ENCODE measurements at regions not wholly inside any gene's neighbourhood (a gene's known extent, or its start where the extent isn't known, plus 50 kb on each side); places are given as distances from the start of the nearest gene placed in this dataset.
"Not testable (repeated sequence)": the region's sequence is repeated elsewhere in the genome, so short reads cannot be mapped to it uniquely, and the experiment has no call there.

DNA sequence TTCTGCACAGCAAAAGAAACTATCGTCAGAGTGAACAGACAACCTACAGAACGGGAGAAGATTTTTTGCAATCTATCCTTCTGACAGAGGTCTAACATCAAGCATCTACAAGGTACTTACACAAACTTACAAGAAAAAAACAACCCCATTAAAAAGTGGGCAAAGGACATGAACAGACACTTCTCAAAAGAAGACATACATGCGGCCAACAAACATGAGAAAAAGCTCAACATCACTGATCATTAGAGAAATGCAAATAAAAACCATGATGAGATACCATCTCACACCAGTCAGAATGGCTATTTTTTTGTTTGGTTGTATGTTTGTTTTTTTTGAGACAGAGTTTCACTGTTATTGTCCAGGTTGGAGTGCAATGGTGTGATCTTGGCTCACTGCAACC, 131.5 kb upstream of the MED13 start:
- H3K36me3 ChIP-seq (replicated peaks; ENCODE audit: insufficient read depth, low read length); H3K4me2 ChIP-seq (ENCODE audit: low read depth, low read length); H2AFZ ChIP-seq (ENCODE audit: low read length); H3K79me2 ChIP-seq (ENCODE audit: low read length); H3K9me2 ChIP-seq (replicated peaks; ENCODE audit: insufficient read depth, low read length); H4K20me1 ChIP-seq (ENCODE audit: insufficient read depth, low read length); H3K9ac ChIP-seq (ENCODE audit: low read length); H3F3A ChIP-seq (ENCODE audit: insufficient read depth, low read length); H3K9me3 ChIP-seq (replicated peaks; ENCODE audit: insufficient read depth, low read length); H3K27ac ChIP-seq (ENCODE audit: low read length); H3K27me3 ChIP-seq (replicated peaks; ENCODE audit: insufficient read depth, low read length); H3K4me3 ChIP-seq (ENCODE audit: low read length); DNase-seq; H3K4me1 ChIP-seq (ENCODE audit: low read length): not testable (repeated sequence)

GRCh38 chr17:62194401-62194800, 129.3 kb upstream of the MED13 start:
- H3K36me3 ChIP-seq (replicated peaks; ENCODE audit: insufficient read depth, low read length), result no peaks in the 10 kb centered on the region
- H3K4me2 ChIP-seq (ENCODE audit: low read depth, low read length), result no peak overlapping the region
- no peaks in the 10 kb centered on the region for H3K79me2 ChIP-seq (ENCODE audit: low read length)
- no peak overlapping the region for H3K9ac ChIP-seq (ENCODE audit: low read length)
- no peak for DNase-seq
- H3K9me3 ChIP-seq (replicated peaks; ENCODE audit: insufficient read depth, low read length), result no peaks in the 10 kb centered on the region
- H2AFZ ChIP-seq (ENCODE audit: low read length), result no peak overlapping the region
- no peaks in the 10 kb centered on the region for H3K4me1 ChIP-seq (ENCODE audit: low read length)
- H3K27ac ChIP-seq (ENCODE audit: low read length), result no peak overlapping the region
- no peak overlapping the region for H3K4me3 ChIP-seq (ENCODE audit: low read length)
- no peak for TF ChIP-seq EZH2 (optimal IDR thresholded peaks at IDR 0.05; ENCODE audit: low read depth, low read length)
- TF ChIP-seq, protein P1, sequence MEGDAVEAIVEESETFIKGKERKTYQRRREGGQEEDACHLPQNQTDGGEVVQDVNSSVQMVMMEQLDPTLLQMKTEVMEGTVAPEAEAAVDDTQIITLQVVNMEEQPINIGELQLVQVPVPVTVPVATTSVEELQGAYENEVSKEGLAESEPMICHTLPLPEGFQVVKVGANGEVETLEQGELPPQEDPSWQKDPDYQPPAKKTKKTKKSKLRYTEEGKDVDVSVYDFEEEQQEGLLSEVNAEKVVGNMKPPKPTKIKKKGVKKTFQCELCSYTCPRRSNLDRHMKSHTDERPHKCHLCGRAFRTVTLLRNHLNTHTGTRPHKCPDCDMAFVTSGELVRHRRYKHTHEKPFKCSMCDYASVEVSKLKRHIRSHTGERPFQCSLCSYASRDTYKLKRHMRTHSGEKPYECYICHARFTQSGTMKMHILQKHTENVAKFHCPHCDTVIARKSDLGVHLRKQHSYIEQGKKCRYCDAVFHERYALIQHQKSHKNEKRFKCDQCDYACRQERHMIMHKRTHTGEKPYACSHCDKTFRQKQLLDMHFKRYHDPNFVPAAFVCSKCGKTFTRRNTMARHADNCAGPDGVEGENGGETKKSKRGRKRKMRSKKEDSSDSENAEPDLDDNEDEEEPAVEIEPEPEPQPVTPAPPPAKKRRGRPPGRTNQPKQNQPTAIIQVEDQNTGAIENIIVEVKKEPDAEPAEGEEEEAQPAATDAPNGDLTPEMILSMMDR (IDR thresholded peaks at IDR 0.05; ENCODE audit: low read length), result no peak
- no peak for TF ChIP-seq EZH2phosphoT487 (IDR thresholded peaks at IDR 0.05; ENCODE audit: low read length)
- H3F3A ChIP-seq (ENCODE audit: insufficient read depth, low read length), result no peaks in the 10 kb centered on the region
- no peaks in the 10 kb centered on the region for H4K20me1 ChIP-seq (ENCODE audit: insufficient read depth, low read length)
- H3K27me3 ChIP-seq (replicated peaks; ENCODE audit: insufficient read depth, low read length), result no peaks in the 10 kb centered on the region
- H3K9me2 ChIP-seq (replicated peaks; ENCODE audit: insufficient read depth, low read length), result no peaks in the 10 kb centered on the region

DNA sequence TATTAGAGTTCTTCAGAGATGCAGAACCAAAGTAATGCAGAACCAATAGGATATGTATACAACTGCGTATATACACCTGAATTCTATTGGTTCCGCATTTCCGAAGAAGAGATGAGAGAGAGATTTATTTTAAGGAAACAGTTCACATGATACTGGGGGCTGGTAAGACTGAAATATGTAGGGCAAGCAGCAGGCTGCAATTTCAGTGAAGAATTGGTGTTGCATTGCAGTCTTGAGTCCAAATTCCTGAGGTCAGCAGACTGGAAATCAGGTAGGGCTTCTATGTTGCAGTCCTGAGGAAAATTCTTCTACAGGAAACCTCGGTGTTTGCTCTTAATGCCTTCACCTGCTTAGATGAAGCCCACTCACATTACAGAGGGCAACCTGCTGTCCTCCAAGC, 128.2 kb upstream of the MED13 start:
- H3F3A ChIP-seq (ENCODE audit: insufficient read depth, low read length), result no peaks in the 10 kb centered on the region
- no peaks in the 10 kb centered on the region for H4K20me1 ChIP-seq (ENCODE audit: insufficient read depth, low read length)
- TF ChIP-seq, protein P1 (IDR thresholded peaks at IDR 0.05; ENCODE audit: low read length), result no peak
- no peak for TF ChIP-seq EZH2 (optimal IDR thresholded peaks at IDR 0.05; ENCODE audit: low read depth, low read length)
- no peak for TF ChIP-seq EZH2phosphoT487 (IDR thresholded peaks at IDR 0.05; ENCODE audit: low read length)
- no peaks in the 10 kb centered on the region for H3K4me1 ChIP-seq (ENCODE audit: low read length)
- H3K9ac ChIP-seq (ENCODE audit: low read length), result no peak overlapping the region
- no peak overlapping the region for H3K4me2 ChIP-seq (ENCODE audit: low read depth, low read length)
- H3K9me2 ChIP-seq (replicated peaks; ENCODE audit: insufficient read depth, low read length), result no peaks in the 10 kb centered on the region
- H2AFZ ChIP-seq (ENCODE audit: low read length), result no peak overlapping the region
- H3K4me3 ChIP-seq (ENCODE audit: low read length), result no peak overlapping the region
- no peak overlapping the region for H3K27ac ChIP-seq (ENCODE audit: low read length)
- H3K9me3 ChIP-seq (replicated peaks; ENCODE audit: insufficient read depth, low read length), result no peaks in the 10 kb centered on the region
- H3K27me3 ChIP-seq (replicated peaks; ENCODE audit: insufficient read depth, low read length), result no peaks in the 10 kb centered on the region
- H3K79me2 ChIP-seq (ENCODE audit: low read length), result no peaks in the 10 kb centered on the region
- H3K36me3 ChIP-seq (replicated peaks; ENCODE audit: insufficient read depth, low read length), result no peaks in the 10 kb centered on the region
- no peak for DNase-seq

DNA sequence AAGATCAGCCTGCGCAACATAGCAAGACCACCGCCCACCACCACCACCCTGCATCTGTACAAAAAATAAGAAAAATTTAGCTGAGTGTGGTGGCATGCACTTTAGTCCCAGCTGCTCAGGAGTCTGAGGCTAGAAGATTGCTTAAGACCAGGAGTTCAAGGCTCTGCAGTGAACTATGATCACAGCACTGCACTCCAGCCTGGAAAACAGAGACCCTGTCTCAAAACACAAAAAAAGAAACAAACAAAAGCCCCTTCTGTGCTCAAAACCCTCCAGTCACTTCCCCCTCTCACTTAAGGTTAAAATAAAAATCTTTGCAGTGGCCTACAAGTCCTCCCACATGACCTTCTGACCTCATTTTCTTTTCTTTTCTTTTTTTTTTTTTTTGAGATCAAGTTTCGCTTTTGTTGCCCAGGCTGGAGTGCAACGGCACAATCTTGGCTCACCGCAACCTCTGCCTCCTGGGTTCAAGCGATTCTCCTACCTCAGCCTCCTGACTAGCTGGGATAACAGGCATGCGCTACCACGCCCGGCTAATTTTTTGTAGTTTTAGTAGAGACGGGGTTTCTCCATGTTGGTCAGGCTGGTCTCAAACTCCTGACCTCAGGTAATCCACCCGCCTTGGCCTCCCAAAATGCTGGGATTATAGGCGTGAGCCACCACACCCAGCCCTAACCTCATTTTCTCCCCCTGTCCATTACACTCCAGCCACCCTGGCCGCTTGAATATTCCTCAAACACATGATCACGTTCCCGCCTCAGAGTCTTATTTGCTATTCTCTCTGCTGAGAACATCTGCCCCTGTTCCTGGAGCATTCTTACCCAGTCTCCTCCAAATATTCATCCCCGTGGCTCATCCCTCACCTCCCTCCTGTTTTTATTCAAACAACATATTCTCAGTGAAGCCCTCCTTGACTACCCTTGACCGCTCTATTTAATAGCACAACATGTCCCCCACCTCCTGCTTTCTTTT, 126.6 kb upstream of the MED13 start:
- no peaks in the 10 kb centered on the region for H3K36me3 ChIP-seq (replicated peaks; ENCODE audit: insufficient read depth, low read length)
- H3K4me2 ChIP-seq (ENCODE audit: low read depth, low read length), result no peak overlapping the region
- no peaks in the 10 kb centered on the region for H3K9me2 ChIP-seq (replicated peaks; ENCODE audit: insufficient read depth, low read length)
- no peaks in the 10 kb centered on the region for H4K20me1 ChIP-seq (ENCODE audit: insufficient read depth, low read length)
- no peaks in the 10 kb centered on the region for H3F3A ChIP-seq (ENCODE audit: insufficient read depth, low read length)
- H3K4me3 ChIP-seq (ENCODE audit: low read length), result no peak overlapping the region
- no peak overlapping the region for H2AFZ ChIP-seq (ENCODE audit: low read length)
- no peak for DNase-seq
- no peaks in the 10 kb centered on the region for H3K27me3 ChIP-seq (replicated peaks; ENCODE audit: insufficient read depth, low read length)
- no peak overlapping the region for H3K9ac ChIP-seq (ENCODE audit: low read length)
- H3K79me2 ChIP-seq (ENCODE audit: low read length), result no peaks in the 10 kb centered on the region
- TF ChIP-seq EZH2phosphoT487 (IDR thresholded peaks at IDR 0.05; ENCODE audit: low read length), result no peak
- TF ChIP-seq EZH2 (optimal IDR thresholded peaks at IDR 0.05; ENCODE audit: low read depth, low read length), result no peak
- TF ChIP-seq, protein P1 (IDR thresholded peaks at IDR 0.05; ENCODE audit: low read length), result no peak
- H3K27ac ChIP-seq (ENCODE audit: low read length), result no peak overlapping the region
- H3K9me3 ChIP-seq (replicated peaks; ENCODE audit: insufficient read depth, low read length), result no peaks in the 10 kb centered on the region
- no peaks in the 10 kb centered on the region for H3K4me1 ChIP-seq (ENCODE audit: low read length)
